Transverse colon (tissue), 4 donors: ENCODE measurements at regions not wholly inside any gene's neighbourhood (a gene's known extent, or its start where the extent isn't known, plus 50 kb on each side); places are given as distances from the start of the nearest gene placed in this dataset.

Source experiments
- DNase-seq: peaks from one replicate; pipeline ENCODE4 v3.0.0-alpha.2; 2019
- H3K27ac ChIP-seq, 4 donors: fragments of 200-600 bp; sonication (generic); 2 replicates each; pipeline ENCODE4 v1.5.1; 2016 to 2018; ENCODE audit warnings: inconsistent platforms in 4 of 4
- H3K27me3 ChIP-seq: fragments of 200-600 bp; sonication (generic); 2 replicates; pipeline ENCODE4 v1.5.1; 2017; ENCODE audit warnings: inconsistent platforms
- H3K36me3 ChIP-seq, 4 donors: fragments of 200-600 bp; sonication (generic); 2 replicates each; pipeline ENCODE4 v1.5.1; 2017 to 2019; ENCODE audit warnings: inconsistent platforms in 4 of 4
- H3K4me1 ChIP-seq, 4 donors: fragments of 200-600 bp; sonication (generic); 2 replicates each; pipeline ENCODE4 v1.5.1; 2017 to 2020; ENCODE audit warnings: inconsistent platforms in 4 of 4
- H3K4me3 ChIP-seq, 4 donors: fragments of 200-600 bp; sonication (generic); 1 replicate in 1 of 4; 2 replicates in 3 of 4; pipeline versions ENCODE4 v1.5.1 to v1.6.1; 2017 to 2019; ENCODE audit warnings: inconsistent platforms in 4 of 4
- H3K9me3 ChIP-seq, 2 donors: fragments of 200-600 bp; sonication (generic); 2 replicates each; pipeline ENCODE4 v1.5.1; 2017 to 2019; ENCODE audit warnings: inconsistent platforms in 2 of 2
- CTCF ChIP-seq, 5 experiments: fragments of 200-600 bp in 3 of 5; fragments of 450-650 bp in 2 of 5; sonication (generic) in 3 of 5; IDR thresholded peaks; 1 replicate in 2 of 5; 2 replicates in 3 of 5; pipeline ENCODE4 v1.5.1; 2016 to 2017; ENCODE audit warnings: antibody characterized with exemption in 5 of 5, inconsistent platforms in 3 of 5, mild to moderate bottlenecking in 2 of 5, moderate library complexity in 1 of 5
- EP300 ChIP-seq: sonication (generic); formaldehyde crosslinking; IDR thresholded peaks from one replicate; pipeline ENCODE4 v1.6.1; 2017; ENCODE audit warnings: antibody characterized with exemption, low read depth
- POLR2A ChIP-seq: fragments of 450-650 bp; IDR thresholded peaks from one replicate; pipeline ENCODE4 v1.6.1; 2016; ENCODE audit warnings: antibody characterized with exemption, mild to moderate bottlenecking, moderate library complexity
- POLR2AphosphoS5 ChIP-seq, 3 donors: sonication (generic); formaldehyde crosslinking; IDR thresholded peaks; one replicate each; pipeline ENCODE4 v1.6.1; 2016; ENCODE audit warnings: antibody characterized with exemption in 3 of 3
- WGBS, 2 donors: methylation state at CpG; one replicate each; pipeline ENCODE4 v1.1.5; 2018; ENCODE audit warnings: low coverage in 1 of 2; 5-methylcytosine and 5-hydroxymethylcytosine counted together
- in situ Hi-C, 4 donors: fragments of 200-750 bp; cut with MboI; loops; one replicate each; pipeline versions ENCODE4 v1.15.0 to v1.15.1; 2017; ENCODE audit warnings: low sequenced_read_pairs in 3 of 4, low pct_ligation_motif_present in 1 of 4, low pct_unique_long_range_greater_than_20kb in 1 of 4
- intact Hi-C: fragments of 100-400 bp; cut with DNase I; formaldehyde crosslinking; loops from one replicate; pipeline ENCODE4 v1.15.1; 2023; ENCODE audit warnings: low total_unique reads

GRCh38 chr16:66120656-66121055 lies 245.8 kb upstream of the CDH5 start:
- no peak overlapping the region for H3K4me3 ChIP-seq
- DNase-seq: no peak
- WGBS, 2 donors: 68 to 71% methylated on average over 2 to 3 of the region's 3 CpGs

GRCh38 chr16:66116163-66117002 lies 250.1 kb upstream of the CDH5 start:
- Histone ChIP-seq H3K36me3 (no peaks in the 10 kb centered on the region), H3K9me3 (no peaks in the 10 kb centered on the region), H3K4me1 (no peaks in the 10 kb centered on the region), H3K27ac (no peak overlapping the region), H3K27me3 (no peaks in the 10 kb centered on the region), H3K4me3 (no peak overlapping the region)
- DNase-seq: no peak
- TF ChIP-seq POLR2A (no peak), EP300 (no peak), CTCF (IDR thresholded peaks at IDR 0.05) (no peak), POLR2AphosphoS5 (IDR thresholded peaks at IDR 0.05) (no peak)
- in situ Hi-C loops (no loop called here), intact Hi-C loops (no loop called here)
- WGBS, 2 donors: 83 to 100% methylated on average over 3 to 4 of the region's 4 CpGs

More at GRCh38 chr16:66120656-66121055, 245.8 kb upstream of the CDH5 start:
- in situ Hi-C loops (no loop called here), intact Hi-C loops (no loop called here)
- H3K36me3 ChIP-seq: no peaks in the 10 kb centered on the region
- no peaks in the 10 kb centered on the region for H3K27me3 ChIP-seq
- no peaks in the 10 kb centered on the region for H3K9me3 ChIP-seq
- H3K4me1 ChIP-seq: no peaks in the 10 kb centered on the region
- no peak overlapping the region for H3K27ac ChIP-seq
- TF ChIP-seq POLR2AphosphoS5 (IDR thresholded peaks at IDR 0.05) (no peak), EP300 (no peak), CTCF (IDR thresholded peaks at IDR 0.05) (no peak), POLR2A (no peak)

- Histone ChIP-seq H3K36me3 (no peaks in the 10 kb centered on the region), H3K27me3 (no peaks in the 10 kb centered on the region), H3K4me1 (no peaks in the 10 kb centered on the region), H3K27ac (no peak overlapping the region), H3K9me3 (no peaks in the 10 kb centered on the region), H3K4me3 (no peak overlapping the region)
- no peak for DNase-seq
- in situ Hi-C loops: no loop called here
- no peak for TF ChIP-seq CTCF (IDR thresholded peaks at IDR 0.05)
- TF ChIP-seq POLR2AphosphoS5 (IDR thresholded peaks at IDR 0.05): no peak
- no peak for TF ChIP-seq POLR2A
- TF ChIP-seq EP300: no peak
- intact Hi-C loops: no loop called here
- WGBS, 2 donors: 66% methylated on average over 3 of the region's 3 CpGs; no CpG with 5 or more reads in 1 of the 2 donors
Observed at GRCh38 chr16:66115373-66115772, 251.1 kb upstream of the CDH5 start.

- intact Hi-C loops: no loop called here
- no peak for DNase-seq
- Histone ChIP-seq H3K27me3 (no peaks in the 10 kb centered on the region), H3K36me3 (no peaks in the 10 kb centered on the region), H3K4me1 (no peaks in the 10 kb centered on the region), H3K4me3 (no peak overlapping the region), H3K9me3 (no peaks in the 10 kb centered on the region), H3K27ac (no peak overlapping the region)
- no peak for TF ChIP-seq POLR2A
- 85 to 89% methylated on average over 2 of the region's 2 CpGs for WGBS, 2 donors
- in situ Hi-C loops: no loop called here
Observed at GRCh38 chr16:66113223-66113622, 253.3 kb upstream of the CDH5 start.

GRCh38 chr16:66109677-66110076 lies 256.8 kb upstream of the CDH5 start:
- no peaks in the 10 kb centered on the region for H3K36me3 ChIP-seq
- intact Hi-C loops (no loop called here), in situ Hi-C loops (no loop called here)
- TF ChIP-seq POLR2A (no peak), POLR2AphosphoS5 (IDR thresholded peaks at IDR 0.05) (no peak), EP300 (no peak), CTCF (IDR thresholded peaks at IDR 0.05) (no peak)
- H3K9me3 ChIP-seq: no peaks in the 10 kb centered on the region
- no peak for DNase-seq
- H3K4me3 ChIP-seq: no peak overlapping the region
- no peaks in the 10 kb centered on the region for H3K27me3 ChIP-seq
- no peak overlapping the region for H3K27ac ChIP-seq
- 83 to 88% methylated on average over 1 of the region's 1 CpG for WGBS, 2 donors
- no peaks in the 10 kb centered on the region for H3K4me1 ChIP-seq
